GM21360 (cell line): ENCODE measurements at regions not wholly inside any gene's neighbourhood (a gene's known extent, or its start where the extent isn't known, plus 50 kb on each side); places are given as distances from the start of the nearest gene placed in this dataset.

ENCODE experiments used
- ATAC-seq: cut with Tn5 transposase; IDR thresholded peaks from one replicate; pipeline ENCODE4 v1.9.1; 2021; ENCODE audit warnings: mild to moderate bottlenecking, moderate library complexity; ENCODE audit not compliant: unreplicated experiment

DNA sequence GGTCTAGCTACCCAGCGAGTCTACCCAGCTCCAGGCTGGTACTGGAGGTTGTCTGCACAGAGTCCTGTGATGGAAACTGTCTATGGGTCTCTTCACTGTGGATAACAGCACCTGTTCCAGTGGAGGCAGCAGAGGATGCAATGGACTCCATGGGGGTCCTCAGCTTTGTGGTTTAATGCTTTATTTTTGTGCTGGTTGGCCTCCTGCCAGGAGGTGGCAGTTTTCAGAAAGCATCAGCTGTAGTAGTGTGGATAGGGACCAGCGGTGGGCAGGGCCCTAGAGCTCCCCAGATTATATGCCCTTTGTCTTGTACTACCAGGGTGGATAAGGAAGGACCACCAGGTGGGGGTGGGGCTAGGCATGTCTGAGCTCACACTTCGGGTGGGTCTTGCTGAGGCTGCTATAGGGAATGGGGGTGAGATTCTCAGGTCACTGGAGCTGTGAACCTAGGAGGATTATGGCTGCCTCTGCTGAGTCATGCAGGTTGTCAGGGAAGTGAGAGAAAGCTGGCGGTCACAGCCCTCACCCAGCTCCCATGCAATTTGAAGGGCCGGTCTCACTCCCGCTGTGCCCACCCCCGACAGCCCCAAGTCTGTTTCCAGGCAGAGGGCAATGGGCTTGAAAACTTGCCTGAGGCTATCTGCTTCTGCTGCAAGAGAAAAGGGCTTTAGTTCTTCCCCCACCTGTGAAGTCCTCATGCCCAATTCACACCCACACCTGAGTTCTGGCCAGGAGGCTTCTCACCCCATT lies 397.1 kb downstream of the TLE1 start:
- no peak for ATAC-seq

DNA sequence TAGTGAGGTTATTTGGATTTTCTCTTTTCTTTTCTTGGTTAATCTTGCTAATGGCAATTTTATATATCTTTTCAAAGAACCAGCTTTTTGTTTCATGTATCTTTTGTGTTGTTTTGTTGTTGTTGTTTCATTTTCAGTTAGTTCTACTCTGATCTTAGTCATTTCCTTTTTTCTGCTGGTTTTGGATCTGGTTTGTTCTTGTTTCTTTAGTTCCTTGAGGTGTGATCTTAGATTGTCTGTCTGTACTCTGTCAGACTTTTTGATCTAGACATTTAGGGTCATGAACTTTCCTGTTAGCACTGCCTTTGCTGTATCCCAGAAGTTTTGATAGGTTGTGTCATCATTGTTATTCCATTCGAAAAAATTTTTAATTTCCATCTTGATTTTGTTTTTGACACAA lies 399.7 kb downstream of the TLE1 start:
- ATAC-seq: no peak

DNA sequence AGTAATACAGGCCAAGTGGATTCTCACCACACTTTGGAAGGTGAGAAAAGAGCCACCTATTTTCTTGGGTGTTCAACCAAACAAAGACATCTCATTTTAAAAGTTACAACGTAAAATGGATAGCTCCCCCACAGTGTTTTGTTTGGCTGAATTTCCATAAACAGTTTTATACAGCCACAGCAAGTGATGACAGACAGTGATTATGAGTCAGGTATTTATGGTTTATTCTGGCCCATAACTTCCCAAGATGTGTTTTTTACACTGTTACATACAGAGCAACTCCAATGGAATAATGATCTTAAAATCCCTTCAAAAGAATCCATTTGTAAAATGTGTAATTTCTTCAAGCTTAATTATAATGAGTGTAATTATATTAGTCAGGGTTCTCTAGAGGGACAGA lies 421.3 kb downstream of the TLE1 start:
- no peak for ATAC-seq

DNA sequence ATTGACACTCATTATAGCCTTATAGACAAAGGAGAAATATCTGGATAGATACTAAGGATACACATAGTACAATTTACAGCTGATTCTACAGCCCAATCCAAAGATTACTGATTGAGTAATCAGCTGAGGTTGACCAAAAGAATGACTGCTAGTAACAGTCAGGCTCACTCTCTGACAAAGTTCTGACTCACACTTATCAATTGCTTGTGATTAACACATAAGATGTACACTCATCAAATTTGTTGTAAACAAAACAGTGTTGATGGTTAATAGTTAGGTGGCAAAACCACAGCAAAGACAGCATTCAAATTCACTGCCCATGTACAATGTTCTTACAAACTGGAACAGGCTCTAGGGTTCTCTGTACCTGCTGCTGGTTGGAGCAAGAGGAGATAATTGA lies 422.7 kb downstream of the TLE1 start:
- ATAC-seq: no peak

DNA sequence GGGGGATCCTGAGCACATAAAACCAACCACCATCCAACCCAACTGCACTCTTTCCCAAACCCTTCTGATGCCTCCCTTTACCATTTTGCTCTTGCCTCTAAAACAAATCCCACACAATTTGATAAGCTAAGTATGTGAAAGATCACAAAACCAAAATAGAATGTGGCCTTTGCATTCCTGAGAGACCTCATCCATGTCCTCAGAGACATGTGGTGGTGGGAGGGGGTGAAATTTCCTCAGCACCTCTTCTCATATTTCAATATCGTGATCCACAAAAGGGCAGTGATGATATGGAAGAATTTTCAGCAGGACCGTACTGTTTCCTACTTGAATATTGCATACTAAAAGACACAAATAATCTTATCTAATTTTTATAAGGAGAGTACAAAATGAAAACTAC lies 423.3 kb downstream of the TLE1 start:
- no peak for ATAC-seq

DNA sequence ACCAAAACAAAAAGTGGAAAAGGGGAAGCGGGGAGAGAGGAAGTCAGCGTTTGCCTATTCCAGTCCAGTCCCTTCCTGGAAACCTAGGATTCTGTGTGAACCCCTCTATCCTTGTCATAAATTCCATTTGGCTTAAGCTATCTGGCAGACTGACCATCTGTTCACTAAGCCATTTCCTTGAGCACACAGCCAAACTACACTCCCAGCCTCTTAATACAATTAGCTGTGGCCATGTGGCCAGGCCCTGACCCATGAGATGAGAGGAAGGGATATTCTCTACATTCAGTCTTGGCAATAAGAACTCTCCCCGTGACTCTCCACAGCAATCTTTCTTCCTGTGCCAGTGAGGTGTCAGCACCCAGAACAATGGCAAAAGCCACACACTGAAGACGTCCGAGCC lies 424.8 kb downstream of the TLE1 start:
- ATAC-seq: no peak

DNA sequence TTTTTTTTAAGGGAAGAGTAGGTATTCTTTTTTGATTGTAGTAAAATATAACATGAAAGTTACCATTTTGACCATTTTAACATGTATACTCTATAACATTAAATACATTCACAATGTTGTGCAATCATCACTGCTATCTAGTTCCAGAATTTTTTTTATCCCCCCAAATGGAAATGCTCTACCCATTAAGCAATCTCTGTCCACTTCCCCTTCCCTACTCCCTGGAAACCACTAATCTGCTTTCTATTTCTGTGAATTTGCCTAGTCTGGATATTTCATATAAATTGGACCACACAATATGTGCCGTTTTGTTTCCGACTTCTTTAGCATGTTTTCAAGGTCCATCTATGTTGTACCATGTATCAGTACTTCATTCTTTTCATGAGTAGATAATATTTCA lies 429.5 kb downstream of the TLE1 start:
- ATAC-seq: no peak

DNA sequence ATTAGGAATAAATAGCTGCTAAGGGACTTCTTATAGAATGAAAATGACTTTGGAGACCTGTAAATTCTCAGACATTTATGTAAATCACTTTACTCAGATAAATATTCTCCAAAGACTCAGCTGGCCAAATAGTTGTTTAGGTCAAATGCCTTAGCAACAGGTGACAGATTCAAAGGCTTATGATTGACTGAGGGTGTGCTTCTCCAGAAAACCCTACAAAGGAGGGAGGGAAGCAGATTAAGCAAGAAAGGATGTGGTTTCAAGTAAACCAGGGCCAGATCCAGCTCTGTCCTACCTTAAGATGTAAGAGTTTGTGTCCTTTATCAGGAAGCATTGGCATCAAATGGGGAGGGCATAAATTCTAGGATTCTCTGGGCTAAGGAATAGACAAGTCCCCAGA lies 433.0 kb downstream of the TLE1 start:
- no peak for ATAC-seq

DNA sequence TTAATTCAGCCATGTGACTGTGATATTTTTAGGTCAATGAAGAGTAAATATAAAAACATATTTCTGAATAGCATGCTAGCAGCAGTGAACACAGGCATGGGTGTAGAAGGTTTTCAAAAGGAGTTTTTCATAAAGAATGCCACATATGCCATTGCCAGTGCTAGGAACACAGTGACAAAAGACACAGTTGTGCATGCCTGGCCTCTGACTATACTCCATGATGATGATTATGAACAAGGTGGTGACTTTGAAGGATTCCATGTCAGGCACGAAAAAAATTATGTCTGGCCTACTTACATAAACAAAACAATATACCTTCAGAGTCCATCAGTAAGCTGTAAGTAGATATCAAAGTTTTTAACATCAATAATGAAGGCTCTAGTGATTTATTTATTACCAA lies 438.7 kb downstream of the TLE1 start:
- no peak for ATAC-seq

DNA sequence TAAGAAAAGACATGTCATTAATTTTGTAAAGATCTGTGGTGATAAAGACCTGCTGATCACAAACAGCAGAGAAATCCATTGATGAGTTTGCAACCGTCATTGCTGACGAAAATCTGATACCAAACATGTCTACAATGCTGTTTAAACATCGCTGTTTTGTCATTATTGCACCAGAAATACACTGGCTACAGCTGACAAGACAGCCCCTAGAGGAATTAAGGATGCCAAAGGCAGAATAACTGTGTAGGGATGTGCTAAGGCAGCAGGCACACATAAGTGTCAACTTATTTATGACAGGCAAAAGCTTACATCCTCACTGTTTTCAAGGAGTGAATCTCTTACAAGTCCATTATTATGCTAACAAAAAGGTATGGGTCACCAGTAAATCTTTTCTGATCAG lies 439.3 kb downstream of the TLE1 start:
- no peak for ATAC-seq

DNA sequence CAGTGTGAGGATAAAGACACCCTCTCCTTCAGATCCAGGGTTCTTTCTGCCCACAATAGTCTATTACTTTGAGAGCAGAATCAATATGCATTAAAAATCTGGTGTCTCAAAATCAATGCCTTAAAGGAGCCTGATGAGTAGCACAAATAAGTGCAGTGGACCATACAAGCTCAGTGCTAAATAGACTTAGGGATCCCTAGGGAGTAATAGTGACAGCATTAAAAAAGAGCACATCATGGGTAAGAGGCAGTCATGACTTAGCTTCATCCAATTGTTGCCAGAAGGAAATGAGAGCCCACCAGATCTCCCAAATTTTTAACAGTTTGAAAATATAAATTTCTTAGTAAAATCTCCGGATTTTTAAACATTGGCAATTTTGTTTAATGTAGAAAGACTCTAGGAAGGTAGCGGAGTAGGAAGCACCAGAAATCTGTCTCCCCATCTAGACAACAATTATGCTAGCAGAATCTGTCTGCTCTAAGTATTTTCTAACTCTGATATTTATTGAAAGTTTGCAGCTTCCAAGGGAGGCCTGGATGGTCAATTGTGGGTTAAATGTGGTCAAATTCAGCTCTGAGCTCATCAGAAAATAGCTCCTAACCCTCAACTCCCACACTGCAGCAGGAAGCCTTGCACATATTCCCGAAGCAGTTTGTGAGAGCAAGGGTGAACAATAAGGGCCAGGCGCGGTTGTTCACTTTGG lies 443.9 kb downstream of the TLE1 start:
- no peak for ATAC-seq

DNA sequence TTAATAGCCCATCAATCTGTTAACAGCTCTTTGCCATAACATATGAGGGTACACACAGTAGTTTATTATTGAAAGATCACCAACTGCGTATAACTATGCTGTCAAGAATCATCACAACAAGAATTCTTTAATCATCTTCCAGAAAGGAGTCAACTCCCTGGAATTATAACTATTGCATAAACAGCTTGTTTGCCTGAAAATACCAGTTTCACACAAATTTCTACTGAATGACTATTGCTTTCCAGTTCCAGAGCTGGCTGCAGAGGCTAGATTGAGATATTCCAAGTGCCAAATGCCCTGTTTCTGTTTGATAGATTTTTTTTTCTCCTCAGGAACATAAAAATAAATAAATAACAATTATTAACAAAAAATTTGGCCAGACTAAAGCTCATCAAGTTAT lies 444.7 kb downstream of the TLE1 start:
- ATAC-seq: no peak

DNA sequence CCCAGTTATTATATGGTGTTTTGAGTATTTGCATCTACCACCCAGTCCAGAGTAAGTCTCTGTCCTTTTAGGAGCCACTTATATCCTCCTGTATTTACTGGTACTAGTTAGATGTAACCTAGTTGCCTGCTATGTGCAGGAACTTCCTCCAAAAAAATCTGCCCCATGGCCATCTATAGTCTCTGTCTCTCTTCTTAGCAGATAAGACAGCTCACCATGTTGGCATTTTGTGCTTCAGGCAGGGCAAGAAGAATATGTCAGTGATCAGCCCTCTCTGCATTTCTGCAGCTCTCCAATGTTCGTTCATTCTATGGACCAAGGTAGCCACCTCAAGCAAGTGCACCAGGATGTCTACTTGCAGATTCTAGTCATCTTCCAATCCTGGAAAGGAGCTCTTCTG lies 446.5 kb downstream of the TLE1 start:
- ATAC-seq: no peak

DNA sequence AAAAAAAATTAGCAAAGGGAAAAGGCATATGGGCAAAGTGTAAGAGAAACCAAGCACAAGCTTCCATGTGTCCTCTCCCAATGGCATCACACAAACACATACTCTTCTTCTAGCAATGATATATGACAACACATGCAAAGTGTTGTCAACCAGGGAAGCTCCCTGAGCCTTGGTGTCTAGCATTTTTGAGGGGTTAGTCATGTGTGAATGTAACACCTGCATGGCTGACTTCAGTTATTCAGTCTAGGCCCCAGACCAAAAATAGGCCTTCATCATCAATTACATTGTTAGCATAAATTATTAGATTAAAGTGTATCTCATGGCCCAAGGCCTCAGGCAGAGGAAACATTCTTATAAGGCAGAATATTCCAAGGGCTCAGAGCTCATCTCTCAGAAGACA lies 450.0 kb downstream of the TLE1 start:
- no peak for ATAC-seq

DNA sequence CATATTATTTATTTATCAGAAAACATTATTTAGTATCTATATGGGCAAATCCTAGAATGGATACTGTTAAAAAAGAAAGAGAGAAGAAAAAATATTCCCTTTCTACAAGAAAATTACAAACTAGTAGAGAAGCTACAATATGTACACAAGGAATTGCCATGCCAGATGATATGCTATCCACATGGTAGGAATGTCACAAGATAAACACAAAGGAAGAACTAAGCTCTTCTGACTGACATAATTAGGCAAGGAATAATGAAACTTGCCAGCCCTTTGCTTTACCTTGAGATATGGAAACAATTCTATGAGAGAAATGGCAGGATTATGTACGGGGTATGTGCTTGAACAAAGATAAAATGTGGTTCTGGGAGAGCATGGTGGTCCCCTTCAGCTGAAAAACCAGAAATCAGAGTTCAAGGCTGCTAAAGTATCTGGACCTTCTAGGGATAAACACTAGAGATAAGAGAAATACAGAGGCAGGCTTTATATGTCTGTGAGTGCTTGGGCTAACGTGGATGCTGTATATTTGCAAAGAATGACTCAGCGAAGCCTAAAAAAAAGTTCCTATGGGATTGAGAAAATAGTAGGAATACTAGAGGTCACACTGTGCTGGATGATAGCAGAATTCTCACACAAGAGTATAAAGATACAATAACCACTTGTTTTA lies 451.6 kb downstream of the TLE1 start:
- ATAC-seq: no peak

DNA sequence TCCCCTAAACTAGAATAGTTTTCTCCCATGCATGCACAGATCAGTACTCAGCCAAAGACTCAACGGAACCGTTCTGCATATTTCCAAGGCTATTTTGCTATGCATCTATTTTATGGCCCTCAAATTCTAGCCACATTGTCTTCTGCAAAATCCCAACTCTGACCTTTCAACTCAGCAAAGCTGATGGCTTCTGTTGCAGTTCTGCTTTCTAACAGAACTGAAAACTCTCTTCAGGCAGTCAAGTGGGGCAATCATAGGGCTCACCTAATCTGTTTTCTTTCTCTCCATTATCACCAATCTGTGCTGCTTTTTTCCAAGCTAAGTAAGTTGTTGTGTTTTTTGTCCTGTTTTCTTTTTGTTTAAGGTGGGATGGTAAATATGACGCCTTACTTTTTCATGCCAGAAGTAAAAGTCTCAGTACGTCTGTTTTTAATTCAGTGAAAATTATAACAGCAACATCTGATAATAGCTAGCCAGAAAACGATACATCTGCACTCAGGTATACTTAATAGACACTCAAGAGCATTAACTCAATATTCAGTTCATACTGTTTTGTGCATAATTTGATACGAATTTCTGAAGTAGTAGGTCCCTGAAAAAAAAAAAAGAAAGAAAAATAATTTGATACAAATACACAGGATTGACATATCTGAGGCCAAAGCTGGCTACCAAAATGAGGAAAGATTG lies 454.3 kb downstream of the TLE1 start:
- ATAC-seq: no peak

DNA sequence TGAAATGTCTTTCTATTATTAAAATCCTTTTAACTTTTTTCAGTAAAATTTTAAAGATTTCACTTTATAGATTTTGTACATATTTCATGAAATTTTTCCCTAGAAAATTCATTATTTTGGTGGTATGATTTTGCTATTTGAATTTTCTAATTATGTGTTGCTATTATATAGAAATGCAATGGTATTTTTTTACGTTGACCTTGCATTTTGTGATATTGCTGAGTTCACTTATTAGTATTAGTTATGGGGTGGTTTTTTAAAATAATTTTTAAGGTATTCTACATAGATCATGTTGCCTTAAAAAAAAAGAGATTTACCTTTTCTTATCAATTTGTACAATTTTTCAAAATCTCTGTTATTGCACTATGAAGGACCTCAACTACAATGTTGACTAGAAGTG lies 458.3 kb downstream of the TLE1 start:
- ATAC-seq: no peak

DNA sequence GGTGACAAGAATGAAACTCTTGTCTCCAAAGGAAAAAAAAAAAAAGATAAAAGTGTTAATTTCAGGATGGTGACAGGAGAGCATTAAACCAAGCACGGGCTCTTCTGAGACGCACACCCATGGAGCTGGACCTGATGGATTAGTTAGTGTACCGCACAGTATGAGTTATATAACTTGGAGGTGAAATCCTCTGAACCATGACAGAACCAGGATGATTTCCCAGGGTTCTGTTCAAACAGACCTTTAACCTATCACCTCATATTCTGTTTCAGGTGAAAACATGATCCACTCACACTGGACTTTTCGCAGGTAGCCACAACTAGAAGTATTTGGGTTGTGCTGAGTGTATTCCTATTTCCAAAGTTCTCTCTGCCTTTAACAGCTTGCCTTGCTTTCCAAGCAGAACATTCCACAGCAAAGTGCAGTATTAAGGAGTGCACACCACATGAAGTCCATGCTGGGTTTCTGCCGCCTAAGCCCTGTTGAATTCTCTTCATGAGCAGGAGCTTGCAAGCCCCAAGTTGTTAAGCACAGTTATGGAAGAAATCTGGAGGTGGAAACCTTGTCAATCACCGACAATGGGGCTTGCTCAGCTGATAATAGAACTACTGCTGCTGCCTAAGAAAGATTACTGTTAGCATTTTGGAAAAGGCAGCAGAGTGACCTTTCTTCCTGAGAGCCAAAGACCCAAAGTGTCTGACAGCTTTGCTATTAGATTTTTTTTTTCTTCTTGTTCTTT lies 461.7 kb downstream of the TLE1 start:
- ATAC-seq: no peak

DNA sequence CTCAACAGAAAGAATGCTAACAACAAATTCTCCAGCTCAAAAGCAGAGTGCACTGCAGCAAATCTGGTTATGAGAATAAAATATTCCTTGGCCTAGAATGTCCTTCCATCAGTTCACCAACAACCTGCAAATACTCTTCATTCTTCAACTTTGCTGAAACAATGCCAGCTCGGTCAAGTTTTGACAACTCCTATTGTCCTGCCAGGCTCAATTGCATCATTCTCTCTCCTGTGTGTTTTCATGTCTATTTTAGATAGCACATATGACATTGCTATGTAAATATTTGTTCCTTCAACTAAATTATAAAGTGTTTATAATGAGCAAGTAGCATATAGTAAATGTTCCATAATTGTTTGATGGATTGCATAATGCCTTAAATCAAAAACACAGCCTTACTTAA lies 463.8 kb downstream of the TLE1 start:
- no peak for ATAC-seq

DNA sequence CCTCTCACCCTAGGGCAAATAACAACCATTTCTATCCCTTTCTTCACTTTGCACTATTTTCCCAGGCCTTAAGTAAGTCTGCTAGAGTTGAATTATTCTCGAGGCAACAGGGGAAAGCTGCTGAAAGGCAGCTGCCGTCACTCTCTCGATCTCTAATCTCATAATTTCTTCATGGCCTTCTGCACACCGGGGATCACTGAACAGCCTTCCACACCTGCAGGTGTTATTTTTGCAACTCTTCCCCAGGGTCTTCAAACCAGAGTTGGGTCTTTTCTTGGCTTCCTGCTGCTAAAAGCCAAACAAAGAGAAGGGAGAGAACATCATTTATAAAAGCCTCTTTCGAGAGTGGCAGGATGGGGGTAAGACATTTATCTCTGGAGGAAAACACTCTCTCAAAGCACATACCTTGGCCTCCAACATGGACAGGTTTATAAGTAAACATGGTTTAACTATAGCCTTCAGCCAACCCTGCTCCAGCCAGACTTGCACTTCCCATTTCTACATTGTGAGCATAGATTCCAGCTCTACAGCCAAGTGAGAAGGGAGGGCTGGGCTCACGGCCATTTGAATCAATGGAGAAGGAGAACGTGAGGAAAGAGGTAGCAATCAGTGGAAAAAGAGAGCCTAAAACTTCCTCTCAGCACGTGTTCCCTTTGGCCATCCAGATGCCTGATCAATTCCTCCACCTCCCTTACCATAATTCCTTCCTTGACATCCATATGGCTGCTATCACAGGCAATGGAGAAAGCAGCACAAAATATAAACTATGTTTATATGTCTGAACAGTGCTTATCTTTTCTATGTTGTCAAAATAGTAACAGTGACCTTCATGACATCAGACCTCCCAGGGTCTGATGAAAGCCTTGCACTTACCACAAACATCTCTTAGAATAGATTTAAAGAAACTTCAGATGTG lies 464.9 kb downstream of the TLE1 start:
- no peak for ATAC-seq
